Activated effector memory CD4-positive, alpha-beta T cell treated with Interleukin-2 at 50 U/mL for 16 hours (primary cell): ENCODE measurements at regions not wholly inside any gene's neighbourhood (a gene's known extent, or its start where the extent isn't known, plus 50 kb on each side); places are given as distances from the start of the nearest gene placed in this dataset.
"Not testable (repeated sequence)": the region's sequence is repeated elsewhere in the genome, so short reads cannot be mapped to it uniquely, and the experiment has no call there.

ENCODE experiments used
- DNase-seq: peaks from one replicate; pipeline ENCODE4 v3.0.0-alpha.2; 2020

DNA sequence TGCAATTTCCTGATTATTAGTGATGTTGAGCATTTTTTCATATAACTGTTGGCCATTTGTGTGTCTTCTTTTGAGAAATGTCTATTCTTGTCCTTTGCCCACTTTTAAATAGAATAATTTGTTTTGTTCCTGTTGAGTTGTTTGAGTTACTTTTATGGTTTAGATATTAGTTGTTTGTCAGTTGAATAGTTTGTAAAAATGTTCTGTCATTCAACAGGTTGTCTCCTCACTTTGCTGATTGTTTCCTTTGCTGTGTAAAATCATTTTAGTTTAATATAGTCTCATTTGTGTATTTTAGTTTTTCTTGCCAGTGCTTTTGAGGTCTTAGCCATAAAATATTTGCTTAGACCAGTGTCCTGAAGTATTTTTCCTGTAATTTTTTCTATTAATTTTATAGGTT lies 181.8 kb upstream of the GLRA2 start:
- no peak for DNase-seq

DNA sequence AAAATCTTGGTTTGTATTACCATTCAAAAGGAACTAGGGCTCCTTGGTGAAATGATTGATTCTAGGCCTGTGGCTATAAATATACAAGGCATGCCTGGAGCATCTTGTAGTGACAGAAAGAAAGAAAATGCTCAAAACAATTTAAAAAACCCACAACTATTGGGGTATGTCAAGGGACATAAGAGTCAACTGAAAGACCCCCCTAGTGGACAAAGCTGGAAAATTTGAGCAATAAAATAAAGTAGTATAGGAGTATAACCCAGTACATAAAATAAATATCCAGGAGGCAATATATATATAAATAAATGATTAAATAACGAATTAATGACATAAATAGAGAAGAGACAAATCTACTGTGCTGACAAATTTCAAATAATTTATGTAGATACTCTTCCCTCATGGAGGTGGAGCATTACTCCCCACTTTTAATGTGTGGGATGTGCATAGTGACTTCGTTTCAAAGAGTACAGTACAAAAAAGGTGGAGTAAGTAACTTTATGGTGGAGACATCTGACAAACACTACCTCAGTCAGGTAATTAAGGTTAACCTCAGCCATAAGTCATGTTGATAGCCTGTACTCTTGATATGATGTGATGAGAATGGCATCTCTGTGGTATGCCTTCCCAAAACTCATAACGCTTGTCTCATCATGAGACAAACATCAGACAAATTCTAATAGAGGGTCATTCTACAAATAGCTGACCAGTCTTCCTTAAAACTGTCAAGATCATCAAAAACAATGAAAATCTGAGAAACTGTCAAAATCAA lies 185.0 kb upstream of the GLRA2 start:
- DNase-seq: no peak

DNA sequence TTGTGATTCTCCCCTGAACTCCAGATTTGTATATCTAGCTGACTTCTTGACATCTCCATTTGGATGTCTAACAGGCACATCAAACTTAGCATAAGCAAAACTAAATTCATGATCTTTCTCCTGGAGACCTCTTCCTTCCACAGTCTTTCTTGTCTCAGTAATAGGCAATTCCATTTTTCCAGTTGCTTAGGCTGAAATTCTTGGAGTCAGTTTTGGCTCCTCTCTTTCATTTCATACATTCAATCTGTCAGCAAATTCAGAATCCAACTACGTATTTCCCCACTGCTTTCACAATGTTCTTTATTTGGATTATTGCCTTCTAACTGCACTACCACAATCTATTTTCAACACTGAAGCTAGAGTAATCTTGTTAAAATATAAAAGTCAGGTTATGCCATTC lies 219.9 kb upstream of the GLRA2 start:
- DNase-seq: no peak

DNA sequence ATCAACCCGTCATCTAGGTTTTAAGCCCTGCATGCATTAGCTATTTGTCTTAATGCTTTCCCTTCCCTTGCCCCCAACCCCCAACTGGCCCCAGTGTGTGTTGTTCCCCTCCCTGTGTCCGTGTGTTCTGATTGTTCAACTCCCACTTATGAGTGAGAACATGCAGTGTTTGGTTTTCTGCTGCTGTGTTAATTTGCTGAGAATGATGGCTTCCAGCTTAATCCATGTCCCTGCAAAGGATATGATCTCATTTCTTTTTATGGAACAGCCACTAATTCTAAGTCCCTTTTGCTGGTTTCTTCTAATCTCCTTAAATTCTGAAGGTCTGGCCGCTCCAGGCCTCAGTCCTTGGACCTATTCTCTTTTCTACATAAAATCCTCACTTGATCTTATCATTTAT lies 220.4 kb upstream of the GLRA2 start:
- DNase-seq: not testable (repeated sequence)

DNA sequence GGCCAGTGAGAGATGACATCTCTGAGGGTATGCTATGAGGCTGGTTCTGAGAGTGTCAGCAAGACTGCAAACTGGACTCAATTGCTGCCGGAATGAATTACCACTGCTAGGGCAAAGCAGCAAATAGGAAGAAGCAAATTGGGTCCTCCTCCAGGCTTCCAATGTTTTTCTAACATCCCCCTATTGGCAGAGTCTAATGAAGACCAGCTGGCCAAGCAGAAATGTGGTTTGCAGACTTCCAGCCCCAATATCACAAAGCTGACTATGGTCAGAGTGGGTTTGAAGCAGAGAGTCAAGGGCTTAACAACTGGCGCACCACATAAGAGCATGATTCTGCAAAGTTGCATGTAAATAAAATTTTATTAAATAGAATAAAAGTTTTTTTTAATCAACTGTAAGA lies 225.4 kb upstream of the GLRA2 start:
- no peak for DNase-seq

DNA sequence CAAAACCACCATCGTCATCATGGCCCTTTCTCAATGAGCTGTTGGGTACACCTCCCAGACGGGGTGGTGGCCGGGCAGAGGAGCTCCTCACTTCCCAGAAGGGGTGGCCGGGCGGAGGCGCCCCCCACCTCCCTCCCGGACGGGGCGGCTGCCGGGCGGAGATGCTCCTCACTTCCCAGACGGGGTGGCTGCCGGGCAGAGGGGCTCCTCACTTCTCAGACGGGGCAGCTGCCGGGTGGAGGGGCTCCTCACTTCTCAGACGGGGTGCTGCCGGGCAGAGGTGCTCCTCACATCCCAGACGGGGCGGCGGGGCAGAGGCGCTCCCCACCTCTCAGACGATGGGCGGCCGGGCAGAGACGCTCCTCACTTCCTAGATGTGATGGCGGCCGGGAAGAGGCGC lies 226.8 kb upstream of the GLRA2 start:
- DNase-seq: not testable (repeated sequence)

DNA sequence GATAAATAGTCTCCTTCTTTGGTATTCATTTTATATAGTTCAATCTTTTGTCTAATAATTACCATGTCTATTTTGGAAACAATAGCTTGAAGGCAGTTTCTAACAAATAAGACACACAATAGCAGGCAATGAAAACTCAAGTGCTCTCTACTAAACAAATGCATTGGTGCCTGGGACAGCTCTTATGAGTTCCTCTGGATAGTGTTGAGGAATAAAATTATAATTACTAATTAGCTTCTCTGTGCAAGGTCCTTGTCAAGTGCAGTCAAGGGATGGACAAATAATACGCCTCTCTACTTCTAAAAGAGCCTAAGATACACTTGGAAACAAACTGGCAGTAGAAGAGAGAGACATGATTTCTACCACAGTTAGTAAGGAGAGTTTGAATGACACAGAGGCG lies 229.0 kb upstream of the GLRA2 start:
- no peak for DNase-seq

DNA sequence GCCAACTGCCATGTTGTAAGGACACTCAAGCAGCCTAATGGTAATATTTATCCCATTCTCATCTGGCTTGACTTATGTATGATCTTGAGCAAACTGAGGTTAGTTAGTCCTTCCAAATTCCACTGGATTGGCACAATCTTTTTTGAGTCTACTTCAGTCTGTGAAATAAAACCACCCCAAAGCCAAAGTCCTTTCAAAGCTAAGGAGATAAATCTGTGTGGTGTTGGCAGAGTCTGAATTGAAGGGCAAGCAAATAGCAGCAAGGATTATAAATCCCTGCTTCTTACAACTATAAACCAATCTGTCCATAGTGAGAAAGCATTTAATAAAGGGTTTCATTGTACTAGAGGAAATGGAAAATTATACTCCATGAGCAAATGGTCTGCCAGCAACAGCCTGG lies 233.9 kb upstream of the GLRA2 start:
- no peak for DNase-seq

DNA sequence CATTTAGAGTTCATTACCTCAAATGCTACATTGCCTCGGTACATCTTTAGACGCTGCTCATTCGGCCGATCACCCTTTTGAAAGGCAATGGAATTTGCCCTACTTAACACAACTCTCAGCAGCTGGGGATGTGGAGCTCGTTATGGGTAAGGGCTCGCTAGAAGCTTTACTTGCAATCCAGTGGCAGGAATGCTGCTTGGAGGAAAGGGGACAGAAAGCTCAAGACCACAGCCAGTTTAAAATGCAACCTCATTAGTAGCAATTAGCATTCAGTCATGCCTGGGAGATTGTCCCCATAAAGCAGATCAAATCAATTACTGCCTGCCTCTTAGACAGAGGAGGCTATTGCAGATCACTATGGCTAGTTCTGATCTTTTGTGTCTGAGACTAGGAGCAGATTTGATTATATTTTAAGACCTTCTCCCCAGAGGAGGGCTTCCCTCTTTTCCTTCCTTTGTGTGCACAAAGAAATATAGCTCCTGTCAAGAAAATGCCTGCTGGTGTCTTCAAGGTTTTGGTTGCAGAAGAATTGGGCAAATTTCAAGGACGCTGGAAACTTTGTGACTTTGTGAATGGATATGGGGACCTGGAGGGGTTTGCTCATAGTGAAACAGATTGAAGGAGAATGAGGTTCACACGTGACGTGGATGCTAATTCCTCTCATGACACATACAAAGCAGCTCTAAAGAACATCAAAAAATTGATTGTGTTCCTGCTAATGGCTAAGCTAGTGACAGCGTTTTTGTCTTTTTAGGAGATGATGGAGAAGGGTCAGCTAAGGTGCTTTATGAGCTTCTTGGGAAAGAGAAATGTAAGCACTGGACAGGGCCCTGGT lies 237.5 kb upstream of the GLRA2 start:
- DNase-seq: no peak

DNA sequence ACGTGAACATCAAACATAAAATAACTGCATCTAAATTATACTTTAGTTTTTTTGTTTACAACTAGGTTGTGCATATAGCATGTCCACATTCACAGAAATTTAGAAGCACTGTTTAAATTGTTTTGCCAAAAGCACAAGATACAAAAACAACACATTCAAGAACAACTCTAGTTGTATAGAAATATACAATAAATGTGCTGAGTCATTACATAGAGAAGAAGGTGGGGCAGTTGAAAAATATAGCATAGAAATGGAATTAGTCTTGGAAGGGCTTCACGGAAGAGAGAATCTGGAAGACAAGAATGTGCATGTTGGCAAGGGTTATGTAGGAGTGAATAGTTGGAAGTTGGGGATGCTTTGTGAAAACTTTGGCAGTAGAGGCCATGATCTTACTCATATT lies 239.0 kb upstream of the GLRA2 start:
- DNase-seq: no peak

DNA sequence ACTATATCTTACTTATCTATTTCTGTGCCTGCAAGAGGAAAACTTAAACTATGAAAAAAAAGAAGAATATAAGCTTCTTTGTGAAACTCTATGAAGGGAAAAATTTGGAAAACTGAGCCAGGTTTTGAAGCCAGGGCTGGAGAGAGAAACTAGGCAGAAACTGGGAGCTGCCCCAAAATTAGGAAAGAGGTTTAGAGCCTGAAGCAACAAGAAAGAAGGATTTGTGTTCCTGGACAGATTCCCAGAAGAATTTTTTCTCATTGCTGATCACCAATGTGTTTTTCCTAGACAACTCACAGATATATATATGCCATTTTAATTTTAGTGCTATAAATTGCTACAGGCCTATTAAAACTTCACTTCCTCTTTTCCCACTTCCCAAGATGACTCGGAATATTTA lies 245.0 kb upstream of the GEMIN8 start:
- no peak for DNase-seq

DNA sequence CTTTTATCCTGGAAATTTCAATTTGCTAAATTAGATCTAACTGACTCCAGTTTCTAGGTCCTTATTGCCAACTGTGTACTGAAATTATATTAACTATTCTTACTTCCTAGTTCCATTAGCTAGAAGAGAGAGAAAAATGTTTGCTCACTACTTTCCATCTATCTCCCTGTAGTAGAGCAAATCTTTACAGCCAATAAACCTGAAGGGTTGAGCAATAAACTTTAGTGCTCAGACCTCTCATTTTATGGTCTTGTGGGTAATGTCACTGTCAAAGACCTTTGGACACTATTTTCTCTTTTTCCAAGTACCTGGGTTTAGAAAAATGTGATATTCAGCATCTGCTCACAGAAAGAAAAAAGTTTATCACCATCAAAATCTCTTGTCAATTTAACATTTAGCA lies 237.5 kb upstream of the GEMIN8 start:
- no peak for DNase-seq

DNA sequence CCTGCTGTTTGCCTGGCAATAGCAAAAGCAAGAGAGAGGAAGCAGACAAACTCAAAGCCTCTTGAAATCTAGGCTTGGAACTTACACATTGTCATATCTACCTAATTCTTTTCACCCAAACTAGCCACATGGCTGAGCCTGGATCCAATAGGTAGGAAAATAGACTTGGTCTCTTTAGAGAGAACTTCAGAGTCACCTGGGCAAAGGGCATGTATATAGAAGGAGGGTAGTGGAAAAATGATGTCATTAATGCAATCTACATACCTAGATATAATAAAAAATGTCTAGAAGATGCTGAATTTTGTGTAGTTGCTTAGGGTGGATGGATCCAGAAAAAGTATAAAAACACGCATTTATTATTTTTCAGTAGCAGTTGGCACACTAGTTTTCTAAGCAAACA lies 237.0 kb upstream of the GEMIN8 start:
- no peak for DNase-seq

DNA sequence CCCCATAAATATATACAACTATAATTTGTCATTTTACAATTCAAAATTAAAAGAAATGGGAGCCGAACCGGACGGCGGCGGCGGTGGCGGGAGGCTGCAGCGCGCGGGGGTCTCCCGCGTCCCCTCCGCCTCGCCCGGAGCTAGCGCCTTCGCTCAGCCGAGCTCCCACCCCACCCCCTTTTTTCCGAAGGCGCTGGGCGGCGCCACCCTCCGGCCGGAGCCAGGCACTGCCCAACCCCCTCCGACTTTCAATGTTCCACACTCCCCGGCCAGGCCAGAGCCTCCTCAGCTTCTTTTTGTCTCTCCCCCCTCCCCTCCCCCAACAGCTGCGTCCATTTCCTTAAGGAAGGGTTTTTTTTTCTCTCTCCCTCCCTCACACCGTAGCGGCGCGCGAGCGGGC lies 214.1 kb upstream of the GEMIN8 start:
- no peak for DNase-seq

DNA sequence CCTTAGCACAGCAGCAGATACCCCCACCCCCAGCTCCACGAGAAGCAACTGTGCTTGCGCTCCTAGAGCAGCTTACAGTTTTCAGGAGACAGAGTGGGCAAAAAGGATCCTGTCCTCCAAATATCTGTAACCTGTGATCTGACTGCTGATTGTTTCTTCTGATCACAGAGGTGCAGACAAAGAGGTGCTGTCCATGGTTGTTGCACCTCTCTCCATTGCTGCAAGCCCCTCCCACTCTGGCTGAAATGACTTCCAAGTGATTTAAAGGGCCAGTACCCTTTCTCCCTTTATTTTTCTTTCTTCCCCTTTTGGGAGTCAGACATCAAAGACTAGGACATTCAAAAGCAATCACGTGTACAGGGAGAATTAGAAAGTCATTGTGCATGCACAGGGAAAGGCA lies 205.3 kb upstream of the GEMIN8 start:
- DNase-seq: no peak

DNA sequence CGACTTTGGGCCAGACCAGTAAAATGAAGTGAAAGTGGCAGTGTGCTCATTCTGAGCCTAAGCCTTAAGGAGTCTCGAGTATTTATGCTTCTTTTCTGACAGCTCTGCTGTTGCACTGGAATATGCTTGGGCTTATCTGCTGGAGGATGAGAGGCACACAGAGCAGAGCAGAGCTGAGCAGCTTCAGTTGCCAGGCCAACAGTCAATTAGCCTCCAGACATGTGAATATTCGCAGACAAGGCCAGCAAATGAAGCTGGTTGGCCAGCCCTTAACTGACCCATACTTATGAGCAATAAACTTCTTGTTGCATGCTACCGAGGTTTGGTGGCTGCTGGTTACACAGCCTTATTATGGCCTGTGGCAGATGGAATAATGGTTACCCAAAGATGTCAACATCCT lies 203.0 kb upstream of the GEMIN8 start:
- no peak for DNase-seq

DNA sequence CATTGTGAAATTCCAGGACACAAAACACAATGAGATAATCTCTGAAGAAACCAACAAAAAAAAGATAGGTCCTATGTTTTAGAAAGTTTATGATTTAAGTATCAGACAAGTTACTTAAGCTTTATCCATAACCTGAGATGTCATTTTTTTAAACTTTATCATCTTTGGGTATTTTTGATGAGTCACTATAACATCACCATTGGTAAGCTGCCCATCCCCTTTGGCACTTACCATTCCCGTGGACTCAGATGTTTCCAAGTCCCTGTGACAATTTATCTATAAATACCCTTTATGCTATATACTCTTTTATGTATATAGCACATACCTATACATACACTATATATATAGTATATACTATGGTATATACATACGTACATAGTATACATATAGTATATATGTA lies 198.9 kb upstream of the GEMIN8 start:
- DNase-seq: no peak

DNA sequence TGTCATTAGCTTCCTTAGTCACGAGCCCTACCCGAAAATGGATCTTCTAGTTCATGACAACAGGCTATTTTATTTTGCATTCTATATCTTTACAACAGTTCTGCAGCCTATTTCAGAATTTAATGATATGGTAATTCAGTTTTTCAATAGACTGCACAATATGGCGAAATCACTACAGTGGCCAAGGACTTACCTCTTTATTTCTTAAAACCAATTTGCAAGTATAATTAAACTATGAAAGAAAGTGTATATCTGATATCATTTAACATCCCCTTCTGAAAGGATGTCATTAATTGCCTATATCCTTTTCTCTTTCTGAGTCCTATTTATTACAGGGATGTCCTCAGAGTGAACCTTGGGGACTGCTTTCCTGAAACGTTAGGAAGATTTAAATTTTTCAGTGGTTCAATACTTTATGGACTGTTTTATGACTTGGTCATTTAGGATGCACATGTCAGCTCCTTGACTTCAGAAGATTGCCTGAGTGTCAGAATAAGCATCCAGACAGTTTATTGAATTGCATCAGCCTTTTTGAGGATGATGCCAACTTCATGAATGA lies 190.8 kb upstream of the GEMIN8 start:
- DNase-seq: no peak

DNA sequence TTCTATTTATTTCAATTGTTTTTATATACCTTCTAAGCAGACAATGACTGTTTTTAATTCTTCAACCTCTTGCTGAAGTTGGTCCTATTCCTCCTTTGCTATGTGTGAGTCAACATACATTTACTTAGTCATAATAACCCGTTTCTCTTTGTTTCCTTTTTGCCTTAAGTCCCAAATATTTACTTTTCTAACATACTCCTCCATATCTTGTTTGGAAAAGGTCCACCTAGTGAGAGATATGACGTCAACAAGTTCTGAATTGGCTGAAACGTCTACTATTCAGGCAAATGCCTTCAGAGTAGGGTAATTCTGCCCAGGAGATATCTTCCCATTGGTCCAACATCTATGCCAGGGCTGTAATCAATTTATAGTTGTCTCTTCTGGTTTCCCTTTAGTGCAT lies 179.3 kb upstream of the GEMIN8 start:
- DNase-seq: no peak

DNA sequence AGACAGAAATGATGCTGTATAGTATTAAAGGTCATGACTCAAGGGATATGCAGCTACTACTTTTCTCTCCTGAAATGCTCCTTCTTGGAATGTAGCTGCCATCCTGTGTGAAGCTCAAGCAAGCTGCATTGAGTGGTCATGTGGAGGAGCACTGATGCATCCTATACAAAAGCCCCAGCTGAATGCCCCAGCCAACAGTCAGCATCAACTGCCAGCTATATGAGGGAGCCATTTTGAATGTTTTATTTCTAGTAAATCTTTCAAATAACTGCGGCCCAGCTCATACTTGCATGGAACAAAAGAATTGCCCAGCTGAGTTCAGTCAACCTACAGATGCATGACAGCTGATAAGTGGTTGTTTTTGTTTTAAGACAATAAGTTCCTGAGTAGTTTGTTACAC lies 165.0 kb upstream of the GEMIN8 start:
- no peak for DNase-seq

DNA sequence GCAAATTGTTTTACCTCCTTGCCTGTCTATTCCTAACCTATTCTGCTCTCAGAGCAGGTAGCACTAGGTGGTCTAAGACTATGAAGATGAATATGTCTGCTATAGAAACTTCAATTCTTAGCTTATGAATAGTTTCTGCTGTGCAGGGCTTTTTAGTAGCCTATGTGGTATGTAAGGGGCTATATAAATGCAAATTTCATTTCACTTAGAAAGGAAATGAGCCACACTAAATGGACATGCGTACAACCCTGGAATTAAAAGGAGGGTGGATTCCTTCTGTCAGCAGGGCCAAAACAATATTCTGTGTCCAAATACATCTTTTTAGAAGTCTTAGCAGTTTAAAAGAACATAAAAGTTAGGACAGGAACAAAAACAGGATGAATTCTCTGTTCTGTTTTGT lies 163.9 kb upstream of the GEMIN8 start:
- DNase-seq: no peak

DNA sequence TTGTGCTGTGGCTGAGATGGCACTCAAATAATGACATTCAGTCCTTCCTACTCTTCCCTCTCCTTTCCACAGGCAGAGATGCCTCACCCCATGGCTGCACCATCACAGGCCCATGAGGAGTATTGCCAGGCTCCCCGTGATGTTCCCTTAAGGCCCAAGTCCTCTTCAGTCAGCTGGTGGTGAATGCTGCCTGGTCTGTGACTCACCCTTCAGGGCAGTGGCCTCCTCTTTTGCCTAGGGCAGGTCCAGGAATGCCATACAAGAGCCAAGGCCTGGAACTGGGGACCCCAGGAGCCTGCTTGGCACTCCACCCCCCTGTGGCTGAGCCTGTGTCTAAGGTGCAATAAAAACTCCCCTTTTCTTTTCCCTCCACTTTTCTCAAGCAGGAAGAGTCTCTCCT lies 144.2 kb upstream of the GEMIN8 start:
- DNase-seq: no peak

DNA sequence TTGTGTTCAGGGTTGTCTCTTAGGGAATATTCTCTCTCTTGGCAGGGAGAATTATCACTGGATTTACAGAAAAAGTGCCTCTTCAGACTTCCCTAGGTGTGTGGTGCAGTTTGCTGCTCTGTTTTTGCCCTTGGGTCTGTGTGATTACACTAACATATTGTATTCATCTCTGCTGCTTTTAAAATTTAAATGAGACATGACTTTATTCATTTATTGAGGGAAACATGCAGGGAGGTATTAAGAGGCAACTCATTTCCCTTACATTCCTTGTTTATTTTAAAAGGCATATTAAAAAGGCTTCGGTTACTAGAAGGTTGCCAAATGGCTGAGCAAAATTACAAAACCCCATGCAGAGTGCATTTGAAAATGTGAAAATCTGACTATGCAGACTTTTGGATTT lies 135.1 kb upstream of the GEMIN8 start:
- DNase-seq: no peak

DNA sequence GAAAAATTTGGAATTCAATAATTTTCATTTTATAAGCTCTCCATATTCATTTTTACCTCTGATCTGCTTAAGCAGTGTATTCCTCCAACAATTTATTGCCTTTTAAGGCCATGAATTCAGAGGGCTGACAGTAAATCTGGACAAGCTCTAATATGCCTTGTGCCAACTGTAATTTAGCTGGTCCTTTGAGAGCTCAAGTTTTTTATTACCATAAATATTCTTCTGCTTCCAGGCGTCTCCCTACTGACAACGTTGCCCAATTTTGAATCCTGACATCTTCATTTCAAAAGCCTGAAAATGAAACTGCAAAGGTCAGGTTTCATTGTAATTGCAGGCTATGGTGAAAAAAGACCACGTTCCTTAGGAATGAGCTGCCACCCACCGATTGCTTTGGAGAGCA lies 95.8 kb upstream of the GEMIN8 start:
- no peak for DNase-seq
